Smooth muscle cell (in vitro differentiated cells): ENCODE measurements at regions not wholly inside any gene's neighbourhood (a gene's known extent, or its start where the extent isn't known, plus 50 kb on each side); places are given as distances from the start of the nearest gene placed in this dataset.

Experiments used
- DNase-seq: peaks from one replicate; lab custom pipeline; 2025; ENCODE audit not compliant: unreplicated experiment; lab: John Stamatoyannopoulos, UW
- H2AFZ ChIP-seq: fragments of 200-600 bp; sonication (generic); 2 replicates; pipeline ENCODE4 v1.6.0; 2016; ENCODE audit warnings: antibody characterized with exemption, low read depth, mild to moderate bottlenecking
- H3F3A ChIP-seq: fragments of 200-600 bp; sonication (generic); 2 replicates; pipeline ENCODE4 v1.6.0; 2017; ENCODE audit warnings: antibody characterized with exemption, low read depth
- H3K27ac ChIP-seq: fragments of 200-600 bp; sonication (generic); 2 replicates; pipeline ENCODE4 v1.5.1; 2016; ENCODE audit warnings: low read depth, mild to moderate bottlenecking
- H3K27me3 ChIP-seq: fragments of 200-600 bp; sonication (generic); 2 replicates; pipeline ENCODE4 v1.6.1; 2016; ENCODE audit warnings: low read depth, mild to moderate bottlenecking
- H3K36me3 ChIP-seq: fragments of 200-600 bp; sonication (generic); 2 replicates; pipeline ENCODE4 v1.5.1; 2016; ENCODE audit warnings: low read depth
- H3K4me1 ChIP-seq: fragments of 200-600 bp; sonication (generic); 2 replicates; pipeline ENCODE4 v1.5.1; 2016; ENCODE audit warnings: low read depth
- H3K4me2 ChIP-seq: fragments of 200-600 bp; sonication (generic); 2 replicates; pipeline ENCODE4 v1.6.0; 2016; ENCODE audit warnings: mild to moderate bottlenecking
- H3K4me3 ChIP-seq: fragments of 200-600 bp; sonication (generic); 2 replicates; pipeline ENCODE4 v1.5.1; 2016; ENCODE audit warnings: mild to moderate bottlenecking
- H3K79me2 ChIP-seq: fragments of 200-600 bp; sonication (generic); 2 replicates; pipeline ENCODE4 v1.6.0; 2016; ENCODE audit warnings: low read depth, mild to moderate bottlenecking
- H3K9ac ChIP-seq: fragments of 200-600 bp; sonication (generic); 2 replicates; pipeline ENCODE4 v1.6.0; 2016; ENCODE audit warnings: low read depth
- H3K9me3 ChIP-seq: fragments of 200-600 bp; sonication (generic); replicated peaks from 2 replicates; pipeline ENCODE4 v1.5.1; 2016; ENCODE audit warnings: low read depth
- H4K20me1 ChIP-seq: fragments of 200-600 bp; sonication (generic); 2 replicates; pipeline ENCODE4 v1.6.0; 2016; ENCODE audit warnings: low read depth
- WGBS: methylation state at CpG from one replicate; pipeline ENCODE4 v1.1.7; 2016; ENCODE audit warnings: low lambda C conversion rate; 5-methylcytosine and 5-hydroxymethylcytosine counted together
- TF ChIP-seq, protein P1 (sequence below): fragments of 200-600 bp; sonication (generic); IDR thresholded peaks from 2 replicates; pipeline ENCODE4 v1.5.1; 2017; ENCODE audit warnings: borderline replicate concordance, mild to moderate bottlenecking, antibody characterized with exemption; ENCODE audit not compliant: insufficient read depth, poor library complexity, severe bottlenecking

DNA sequence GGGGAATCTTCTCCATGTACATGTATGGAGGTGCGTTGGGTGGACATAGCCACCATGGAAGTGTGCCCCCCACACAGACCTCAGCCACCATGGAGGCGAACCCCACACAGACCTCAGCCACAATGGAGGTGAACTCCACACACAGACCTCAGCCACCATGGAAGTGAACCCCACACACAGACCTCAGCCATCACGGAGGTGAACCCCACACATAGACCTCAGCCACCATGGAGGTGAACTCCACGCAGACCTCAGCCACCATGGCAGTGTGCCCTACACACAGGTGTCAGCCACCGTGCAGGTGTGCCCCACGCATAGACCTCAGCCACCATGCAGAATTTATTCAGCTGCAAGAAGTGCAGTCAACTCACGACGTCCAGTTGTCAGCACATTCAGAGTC lies 339.7 kb downstream of the ACTR3B start:
- Histone ChIP-seq H3K27ac (no peak overlapping the region), H3F3A (no peaks in the 10 kb centered on the region), H3K9ac (no peak overlapping the region), H3K79me2 (no peaks in the 10 kb centered on the region), H3K4me1 (no peaks in the 10 kb centered on the region), H3K36me3 (no peaks in the 10 kb centered on the region), H3K27me3 (no peaks in the 10 kb centered on the region), H3K4me2 (no peak overlapping the region), H2AFZ (no peak overlapping the region), H4K20me1 (no peaks in the 10 kb centered on the region), H3K9me3 (no peaks in the 10 kb centered on the region), H3K4me3 (no peak overlapping the region)
- TF ChIP-seq, protein P1, sequence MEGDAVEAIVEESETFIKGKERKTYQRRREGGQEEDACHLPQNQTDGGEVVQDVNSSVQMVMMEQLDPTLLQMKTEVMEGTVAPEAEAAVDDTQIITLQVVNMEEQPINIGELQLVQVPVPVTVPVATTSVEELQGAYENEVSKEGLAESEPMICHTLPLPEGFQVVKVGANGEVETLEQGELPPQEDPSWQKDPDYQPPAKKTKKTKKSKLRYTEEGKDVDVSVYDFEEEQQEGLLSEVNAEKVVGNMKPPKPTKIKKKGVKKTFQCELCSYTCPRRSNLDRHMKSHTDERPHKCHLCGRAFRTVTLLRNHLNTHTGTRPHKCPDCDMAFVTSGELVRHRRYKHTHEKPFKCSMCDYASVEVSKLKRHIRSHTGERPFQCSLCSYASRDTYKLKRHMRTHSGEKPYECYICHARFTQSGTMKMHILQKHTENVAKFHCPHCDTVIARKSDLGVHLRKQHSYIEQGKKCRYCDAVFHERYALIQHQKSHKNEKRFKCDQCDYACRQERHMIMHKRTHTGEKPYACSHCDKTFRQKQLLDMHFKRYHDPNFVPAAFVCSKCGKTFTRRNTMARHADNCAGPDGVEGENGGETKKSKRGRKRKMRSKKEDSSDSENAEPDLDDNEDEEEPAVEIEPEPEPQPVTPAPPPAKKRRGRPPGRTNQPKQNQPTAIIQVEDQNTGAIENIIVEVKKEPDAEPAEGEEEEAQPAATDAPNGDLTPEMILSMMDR, result no peak
- 79% methylated on average over 8 of the region's 8 CpGs for WGBS
- no peak for DNase-seq

DNA sequence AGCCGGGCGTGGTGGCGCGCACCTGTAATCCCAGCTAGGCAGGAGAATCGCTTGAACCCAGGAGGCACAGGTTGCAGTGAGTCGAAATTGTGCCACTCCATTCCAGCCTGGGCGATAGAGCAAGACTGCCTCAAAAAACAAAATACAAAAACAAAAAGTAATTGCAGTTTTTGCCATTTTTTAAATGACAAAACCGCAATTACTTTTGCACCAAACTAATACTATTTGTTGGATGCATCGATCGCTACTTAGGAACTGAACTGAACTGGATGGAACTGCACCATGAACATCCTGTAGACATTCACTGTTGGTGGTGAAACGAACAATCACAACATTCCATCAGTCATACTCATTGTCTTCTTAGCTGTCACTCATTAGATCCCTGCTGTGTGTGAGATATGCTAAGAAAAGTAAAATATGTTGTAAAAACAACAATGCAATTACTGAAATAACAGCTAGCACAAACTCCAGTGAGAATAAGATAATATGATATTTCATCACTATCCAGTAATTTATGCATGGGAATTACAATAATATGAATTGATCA lies 341.2 kb downstream of the ACTR3B start:
- Histone ChIP-seq H3F3A (no peaks in the 10 kb centered on the region), H3K4me1 (no peaks in the 10 kb centered on the region), H3K27me3 (no peaks in the 10 kb centered on the region), H4K20me1 (no peaks in the 10 kb centered on the region), H2AFZ (no peak overlapping the region), H3K9ac (no peak overlapping the region), H3K4me2 (no peak overlapping the region), H3K4me3 (no peak overlapping the region), H3K27ac (no peak overlapping the region), H3K9me3 (no peaks in the 10 kb centered on the region), H3K36me3 (no peaks in the 10 kb centered on the region), H3K79me2 (no peaks in the 10 kb centered on the region)
- DNase-seq, result no peak
- TF ChIP-seq, protein P1, result no peak
- 81% methylated on average over 11 of the region's 11 CpGs for WGBS

DNA sequence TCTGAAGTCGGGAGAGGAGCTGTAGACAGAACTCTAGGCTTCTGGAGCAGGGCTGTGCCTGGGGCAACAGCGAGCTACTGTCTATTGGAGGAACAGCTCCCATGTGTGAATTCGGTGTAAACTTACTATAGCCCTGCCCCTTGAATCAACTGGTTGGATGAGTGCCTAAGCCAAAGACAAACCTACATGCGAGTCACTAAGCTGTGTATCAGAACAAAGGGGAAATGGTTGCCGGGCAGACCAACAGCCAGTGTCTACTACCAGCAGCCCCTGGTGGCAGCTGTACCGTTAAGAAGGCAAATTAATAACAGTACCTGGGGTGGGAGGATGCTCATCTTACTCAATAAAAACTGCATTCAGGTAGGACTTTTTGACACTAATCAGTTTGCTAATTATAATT lies 343.6 kb downstream of the ACTR3B start:
- no peak overlapping the region for H3K9ac ChIP-seq
- no peak for DNase-seq
- H3K4me2 ChIP-seq, result no peak overlapping the region
- no peaks in the 10 kb centered on the region for H3K27me3 ChIP-seq
- H3K4me1 ChIP-seq, result no peaks in the 10 kb centered on the region
- no peak overlapping the region for H3K4me3 ChIP-seq
- H3K36me3 ChIP-seq, result no peaks in the 10 kb centered on the region
- H3K9me3 ChIP-seq, result no peaks in the 10 kb centered on the region
- no peaks in the 10 kb centered on the region for H3F3A ChIP-seq
- TF ChIP-seq, protein P1, result no peak
- WGBS, result 82% methylated on average over 6 of the region's 6 CpGs
- H3K27ac ChIP-seq, result no peak overlapping the region
- H4K20me1 ChIP-seq, result no peaks in the 10 kb centered on the region
- H2AFZ ChIP-seq, result no peak overlapping the region
- H3K79me2 ChIP-seq, result no peaks in the 10 kb centered on the region

DNA sequence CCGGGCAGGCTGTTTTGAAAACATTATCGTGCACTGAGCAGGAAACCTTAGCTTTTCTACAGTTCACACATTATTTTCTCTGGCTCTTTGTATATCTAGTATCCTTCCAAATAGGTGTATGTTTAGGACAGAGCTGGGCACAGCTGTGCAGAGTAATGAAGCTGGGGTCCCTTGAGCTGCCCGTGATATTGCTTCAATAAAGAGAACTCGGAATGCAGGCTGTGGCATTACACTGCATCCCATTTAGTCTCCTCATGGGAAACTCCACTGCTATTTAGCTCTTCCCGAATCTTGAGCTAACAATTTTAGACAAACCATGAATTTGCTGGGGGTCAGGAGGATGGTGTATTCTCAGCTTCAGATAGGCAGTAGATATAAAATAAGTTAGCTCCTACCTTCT lies 348.3 kb downstream of the ACTR3B start:
- WGBS, result 70% methylated on average over 5 of the region's 5 CpGs
- Histone ChIP-seq H3K4me2 (no peak overlapping the region), H3K27ac (no peak overlapping the region), H2AFZ (no peak overlapping the region), H3K4me1 (no peaks in the 10 kb centered on the region), H4K20me1 (no peaks in the 10 kb centered on the region), H3F3A (no peaks in the 10 kb centered on the region), H3K36me3 (no peaks in the 10 kb centered on the region), H3K9ac (no peak overlapping the region), H3K27me3 (no peaks in the 10 kb centered on the region), H3K4me3 (no peak overlapping the region), H3K79me2 (no peaks in the 10 kb centered on the region), H3K9me3 (no peaks in the 10 kb centered on the region)
- TF ChIP-seq, protein P1, result no peak
- no peak for DNase-seq
